ENCODE measurements at regions not wholly inside any gene's neighbourhood (a gene's known extent, or its start where the extent isn't known, plus 50 kb on each side); places are given as distances from the start of the nearest gene placed in this dataset.

GRCh38 chr5:124557761-124558160, 188.7 kb downstream of the ZNF608 start:
- Histone ChIP-seq H3K4me2 (ENCODE audit: low read length) (no peak overlapping the region), H3K27me3 (ENCODE audit: insufficient read depth, low read length) (no peaks in the 10 kb centered on the region), H2AFZ (ENCODE audit: low read depth, low read length, poor library complexity, severe bottlenecking) (no peak overlapping the region), H3K4me3 (replicated peaks in 1 of 2; ENCODE audit: low read depth in 1 of 2, low read length in 2 of 2) (no peak overlapping the region), H3K27ac (ENCODE audit: low read depth, low read length) (no peak overlapping the region), H3K36me3 (ENCODE audit: control insufficient read depth in 1 of 2, insufficient read depth in 2 of 2, low read length in 2 of 2) (no peaks in the 10 kb centered on the region), H3K4me1 (ENCODE audit: control insufficient read depth in 1 of 2, insufficient read depth in 2 of 2, low read length in 2 of 2) (no peaks in the 10 kb centered on the region), H3K9me3 (ENCODE audit: control insufficient read depth in 1 of 2, insufficient read depth in 1 of 2, low read depth in 1 of 2, low read length in 2 of 2) (no peaks in the 10 kb centered on the region), H3K9me2 (ENCODE audit: insufficient read depth) (no peaks in the 10 kb centered on the region; the same call in 1 of the 2 replicates), H3K79me2 (ENCODE audit: insufficient read depth, low read length) (no peaks in the 10 kb centered on the region), H4K20me1 (ENCODE audit: insufficient read depth) (no peaks in the 10 kb centered on the region), H3K9ac (ENCODE audit: low read length) (no peak overlapping the region)
- TF ChIP-seq SIN3A (IDR thresholded peaks at IDR 0.05; ENCODE audit: low read depth) (no peak), EZH2phosphoT487 (IDR thresholded peaks at IDR 0.05; ENCODE audit: borderline replicate concordance) (no peak), POLR2AphosphoS5 (IDR thresholded peaks at IDR 0.05; ENCODE audit: low read depth, low read length) (no peak), SP1 (IDR thresholded peaks at IDR 0.05; ENCODE audit: low read depth) (no peak), CEBPB (IDR thresholded peaks at IDR 0.05; ENCODE audit: low read depth) (no peak), RAD21 (IDR thresholded peaks at IDR 0.05; ENCODE audit: low read depth) (no peak), ZFX (IDR thresholded peaks at IDR 0.05) (no peak), ZNF274 (IDR thresholded peaks at IDR 0.05; ENCODE audit: low read depth, low read length) (no peak), SRF (IDR thresholded peaks at IDR 0.05; ENCODE audit: low read depth) (no peak), EZH2 (IDR thresholded peaks at IDR 0.05) (no peak), EGR1 (IDR thresholded peaks at IDR 0.05; ENCODE audit: low read depth) (no peak)
- TF ChIP-seq, protein P1, sequence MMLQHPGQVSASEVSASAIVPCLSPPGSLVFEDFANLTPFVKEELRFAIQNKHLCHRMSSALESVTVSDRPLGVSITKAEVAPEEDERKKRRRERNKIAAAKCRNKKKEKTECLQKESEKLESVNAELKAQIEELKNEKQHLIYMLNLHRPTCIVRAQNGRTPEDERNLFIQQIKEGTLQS (IDR thresholded peaks at IDR 0.05), result no peak
- TF ChIP-seq, protein P2, sequence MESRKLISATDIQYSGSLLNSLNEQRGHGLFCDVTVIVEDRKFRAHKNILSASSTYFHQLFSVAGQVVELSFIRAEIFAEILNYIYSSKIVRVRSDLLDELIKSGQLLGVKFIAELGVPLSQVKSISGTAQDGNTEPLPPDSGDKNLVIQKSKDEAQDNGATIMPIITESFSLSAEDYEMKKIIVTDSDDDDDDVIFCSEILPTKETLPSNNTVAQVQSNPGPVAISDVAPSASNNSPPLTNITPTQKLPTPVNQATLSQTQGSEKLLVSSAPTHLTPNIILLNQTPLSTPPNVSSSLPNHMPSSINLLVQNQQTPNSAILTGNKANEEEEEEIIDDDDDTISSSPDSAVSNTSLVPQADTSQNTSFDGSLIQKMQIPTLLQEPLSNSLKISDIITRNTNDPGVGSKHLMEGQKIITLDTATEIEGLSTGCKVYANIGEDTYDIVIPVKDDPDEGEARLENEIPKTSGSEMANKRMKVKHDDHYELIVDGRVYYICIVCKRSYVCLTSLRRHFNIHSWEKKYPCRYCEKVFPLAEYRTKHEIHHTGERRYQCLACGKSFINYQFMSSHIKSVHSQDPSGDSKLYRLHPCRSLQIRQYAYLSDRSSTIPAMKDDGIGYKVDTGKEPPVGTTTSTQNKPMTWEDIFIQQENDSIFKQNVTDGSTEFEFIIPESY (IDR thresholded peaks at IDR 0.05; ENCODE audit: extremely low read depth, insufficient replicate concordance, low read length), result no peak
- TF ChIP-seq, protein P3, sequence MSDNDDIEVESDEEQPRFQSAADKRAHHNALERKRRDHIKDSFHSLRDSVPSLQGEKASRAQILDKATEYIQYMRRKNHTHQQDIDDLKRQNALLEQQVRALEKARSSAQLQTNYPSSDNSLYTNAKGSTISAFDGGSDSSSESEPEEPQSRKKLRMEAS (IDR thresholded peaks at IDR 0.05), result no peak
- intact Hi-C loops (cut with micrococcal nuclease), result no loop called here
- ATAC-seq, result no peak
- ChIA-PET RAD21 (ENCODE audit: low non-redundant PET in 1 of 2, low total read pairs in 2 of 2, uncharacterized antibody in 2 of 2, unreplicated experiment in 2 of 2) (no interaction called here), POLR2A (no interaction called here), CTCF (no interaction called here)
- no peak for DNase-seq (ENCODE audit: low read depth, low spot score)
- BruUV-seq (replicated peaks), result no TSS peak

Data from HCT116 (cell line).